Mesodermal cell (in vitro differentiated cells): ENCODE measurements at regions not wholly inside any gene's neighbourhood (a gene's known extent, or its start where the extent isn't known, plus 50 kb on each side); places are given as distances from the start of the nearest gene placed in this dataset.

Experiments
- H3K27ac ChIP-seq: 2 replicates; pipeline ENCODE4 v1.7.0; 2013; ENCODE audit warnings: mild to moderate bottlenecking, low read depth, low read length, moderate library complexity; ENCODE audit not compliant: severe bottlenecking
- H3K36me3 ChIP-seq: 2 replicates; pipeline ENCODE4 v1.7.1; 2013; ENCODE audit warnings: mild to moderate bottlenecking, low read length, moderate library complexity; ENCODE audit not compliant: control insufficient read depth, insufficient read depth
- H3K4me1 ChIP-seq: one replicate; pipeline ENCODE4 v1.7.1; 2013; ENCODE audit warnings: mild to moderate bottlenecking, low read length; ENCODE audit not compliant: insufficient read depth, control insufficient read depth, poor library complexity, severe bottlenecking
- H3K4me3 ChIP-seq: 2 replicates; pipeline ENCODE4 v1.7.0; 2013; ENCODE audit warnings: low read length, control low read depth, mild to moderate bottlenecking; ENCODE audit not compliant: insufficient read depth, poor library complexity, severe bottlenecking; ENCODE audit errors: extremely low read depth
- H3K9me3 ChIP-seq: 2 replicates; pipeline ENCODE4 v1.7.1; 2013; ENCODE audit warnings: mild to moderate bottlenecking, low read length, moderate library complexity; ENCODE audit not compliant: control insufficient read depth
- WGBS, 2 experiments: methylation state at CpG; one replicate each; pipeline ENCODE4 v1.1.5; 2013; ENCODE audit warnings: missing lambda C conversion rate in 2 of 2; ENCODE audit not compliant: insufficient coverage in 2 of 2; 5-methylcytosine and 5-hydroxymethylcytosine counted together

DNA sequence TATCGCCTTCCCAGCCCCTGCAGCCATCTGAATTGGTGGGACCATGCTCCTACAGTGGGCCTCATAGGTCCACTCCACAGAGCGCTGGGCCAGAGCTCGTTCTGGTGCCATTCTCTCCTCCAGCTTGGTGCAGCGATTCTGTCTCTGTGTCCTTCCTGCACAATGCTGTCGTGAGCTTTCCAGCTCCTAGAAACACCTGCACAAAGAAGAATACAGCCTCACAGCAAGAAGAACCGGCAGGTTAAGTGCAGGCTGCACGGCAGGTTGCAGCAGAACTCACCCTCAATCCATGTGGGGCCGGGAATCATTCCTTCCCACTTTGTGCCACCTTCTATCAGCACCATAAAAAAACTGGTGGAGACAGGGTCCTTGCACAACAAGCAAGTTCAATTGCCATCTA is 101.2 kb upstream of the ENPP6 start:
- no peaks in the 10 kb centered on the region for H3K4me1 ChIP-seq
- no peaks in the 10 kb centered on the region for H3K9me3 ChIP-seq
- H3K27ac ChIP-seq = no peak overlapping the region
- 81 to 93% methylated on average over 5 to 7 of the region's 8 CpGs for WGBS, 2 experiments
- H3K36me3 ChIP-seq = no peaks in the 10 kb centered on the region
- no peak overlapping the region for H3K4me3 ChIP-seq

DNA sequence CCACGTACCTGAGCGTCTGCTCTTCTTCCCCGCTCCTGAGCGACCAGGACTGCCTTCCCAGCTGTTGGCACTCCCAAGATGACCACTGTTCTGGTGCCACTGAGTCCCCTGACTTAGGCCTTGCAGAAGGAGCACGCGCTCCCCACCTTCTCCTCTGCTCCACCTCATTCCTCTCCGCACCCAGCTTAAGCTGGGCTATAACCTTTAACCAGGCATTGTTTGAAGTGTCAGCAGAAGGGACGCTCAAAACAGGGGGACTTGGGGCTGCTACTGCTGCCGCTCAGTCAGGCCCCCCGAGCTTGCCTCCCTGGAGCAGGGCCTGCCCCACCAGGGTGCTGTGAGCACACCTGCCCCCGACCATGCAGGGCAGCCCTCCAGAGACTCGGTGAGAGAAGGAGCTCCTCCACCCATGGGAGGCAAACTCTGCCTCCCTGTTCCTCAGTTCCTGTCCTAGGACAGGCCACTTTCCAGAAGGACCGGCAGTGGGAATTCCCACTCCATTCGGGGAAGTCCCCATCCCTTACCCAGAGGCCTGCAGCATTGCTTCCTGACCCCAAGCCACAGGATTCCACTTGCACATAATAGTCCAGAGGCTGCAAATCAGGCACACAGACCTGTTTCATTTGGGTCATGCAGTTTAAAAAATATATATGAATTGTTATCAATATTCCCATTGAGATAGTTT is 99.7 kb upstream of the ENPP6 start:
- WGBS, 2 experiments = 82 to 86% methylated on average over 9 to 12 of the region's 14 CpGs
- no peaks in the 10 kb centered on the region for H3K4me1 ChIP-seq
- no peak overlapping the region for H3K4me3 ChIP-seq
- no peak overlapping the region for H3K27ac ChIP-seq
- no peaks in the 10 kb centered on the region for H3K36me3 ChIP-seq
- H3K9me3 ChIP-seq = no peaks in the 10 kb centered on the region

DNA sequence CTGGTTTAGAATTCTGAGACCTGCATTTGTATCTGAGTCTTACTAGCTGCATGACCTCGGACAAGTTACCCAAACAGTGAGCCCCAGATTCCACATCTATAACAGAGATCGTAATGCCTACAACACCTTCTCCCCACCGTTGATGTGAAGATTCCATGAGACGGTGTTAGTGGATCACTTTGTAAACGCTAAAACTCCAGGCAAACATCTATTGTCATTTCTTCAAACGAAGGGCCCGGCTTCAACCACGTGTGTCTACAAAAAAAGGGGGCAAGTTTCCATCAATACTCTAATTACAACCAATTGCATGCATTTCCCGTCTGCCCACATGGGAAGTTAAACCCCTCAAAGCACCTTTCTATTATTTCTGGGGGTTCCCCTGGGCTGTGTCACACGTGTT is 99.1 kb upstream of the ENPP6 start:
- Histone ChIP-seq H3K4me1 (no peaks in the 10 kb centered on the region), H3K36me3 (no peaks in the 10 kb centered on the region), H3K27ac (no peak overlapping the region), H3K4me3 (no peak overlapping the region), H3K9me3 (no peaks in the 10 kb centered on the region)
- 86 to 89% methylated on average over 8 to 10 of the region's 10 CpGs for WGBS, 2 experiments

DNA sequence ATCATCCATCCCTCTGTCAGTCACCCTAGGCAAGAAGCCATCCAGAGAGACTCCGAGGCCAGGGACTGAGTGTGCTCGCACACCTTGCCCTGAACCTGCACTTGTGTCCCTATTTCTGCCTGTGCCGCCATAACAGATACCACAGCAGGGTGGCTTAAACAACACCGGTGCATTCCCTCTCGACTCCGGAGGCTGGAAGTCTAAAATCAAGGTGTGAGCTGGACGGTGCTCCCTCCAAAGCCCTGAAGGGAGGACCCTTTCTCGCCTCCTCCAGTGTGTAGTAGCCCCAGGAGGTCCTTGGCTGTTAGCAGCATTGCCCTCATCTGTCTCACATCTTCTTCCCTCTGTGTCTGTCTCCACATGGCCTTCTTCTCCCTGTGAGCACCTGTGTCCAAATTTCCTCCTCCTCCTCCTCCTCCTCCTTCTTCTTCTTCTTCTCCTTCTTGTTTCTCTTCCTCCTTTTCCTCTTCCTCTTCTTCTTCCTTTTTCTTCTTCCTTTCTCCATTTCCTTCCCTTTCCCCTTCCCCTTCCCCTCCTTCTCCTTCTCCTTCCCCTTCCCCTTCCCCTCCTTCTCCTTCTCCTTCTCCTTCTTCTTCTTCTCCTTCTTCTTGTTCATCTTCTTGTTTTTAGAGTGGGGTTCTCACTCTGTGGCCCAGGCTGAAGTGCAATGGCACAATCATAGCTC is 98.1 kb upstream of the ENPP6 start:
- H3K27ac ChIP-seq = no peak overlapping the region
- 88 to 90% methylated on average over 6 to 8 of the region's 8 CpGs for WGBS, 2 experiments
- no peaks in the 10 kb centered on the region for H3K4me1 ChIP-seq
- no peaks in the 10 kb centered on the region for H3K36me3 ChIP-seq
- H3K9me3 ChIP-seq = no peaks in the 10 kb centered on the region
- H3K4me3 ChIP-seq = no peak overlapping the region

DNA sequence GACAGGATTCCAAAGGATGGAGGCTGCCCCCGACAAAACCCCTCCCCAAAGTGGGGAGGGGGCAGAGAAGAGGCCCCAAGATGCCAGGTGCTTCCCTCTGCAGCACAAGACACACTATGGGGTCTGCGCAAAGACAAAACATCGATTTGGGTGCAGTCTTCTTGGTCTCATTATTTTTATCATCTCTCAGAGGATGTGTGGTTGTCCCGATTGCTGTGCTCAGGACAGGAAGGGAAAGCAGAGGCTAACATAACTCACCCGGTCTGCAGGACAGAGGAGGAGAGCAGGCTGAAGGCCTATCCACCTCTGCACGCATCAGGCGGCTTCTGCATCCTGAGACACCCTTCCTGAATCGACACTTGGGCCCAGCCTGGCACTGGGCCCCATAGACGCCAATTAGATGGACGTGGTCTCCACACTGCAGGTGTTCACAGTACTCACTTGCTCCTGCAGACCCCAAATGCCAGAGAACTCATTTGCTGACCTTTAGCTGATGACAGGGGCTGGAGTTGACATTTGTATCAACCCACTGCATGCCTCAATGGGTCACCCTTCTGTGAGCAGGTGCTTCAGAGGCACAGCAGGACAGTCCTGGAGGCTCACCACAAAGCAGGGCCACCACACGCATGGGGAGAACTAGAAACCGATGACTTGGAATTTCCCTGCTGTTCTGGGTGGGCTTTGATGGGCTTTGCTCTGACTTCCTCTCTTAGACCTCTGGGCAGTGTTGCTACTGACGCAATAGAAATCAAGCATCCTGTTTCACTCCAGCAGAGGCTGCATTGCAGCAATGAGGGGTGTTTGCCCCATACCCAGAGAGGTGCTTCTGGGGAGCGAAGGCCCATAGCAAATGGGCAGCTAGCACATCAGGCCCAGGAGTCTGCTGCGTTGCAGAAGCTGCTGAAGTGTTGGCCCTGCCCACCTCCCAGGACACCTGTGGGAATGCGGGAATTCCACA is 96.3 kb upstream of the ENPP6 start:
- Histone ChIP-seq H3K4me1 (no peaks in the 10 kb centered on the region), H3K36me3 (no peaks in the 10 kb centered on the region), H3K4me3 (no peak overlapping the region), H3K27ac (no peak overlapping the region), H3K9me3 (no peaks in the 10 kb centered on the region)
- 87 to 88% methylated on average over 13 of the region's 16 CpGs for whole genome bisulfite sequencing, 2 experiments

DNA sequence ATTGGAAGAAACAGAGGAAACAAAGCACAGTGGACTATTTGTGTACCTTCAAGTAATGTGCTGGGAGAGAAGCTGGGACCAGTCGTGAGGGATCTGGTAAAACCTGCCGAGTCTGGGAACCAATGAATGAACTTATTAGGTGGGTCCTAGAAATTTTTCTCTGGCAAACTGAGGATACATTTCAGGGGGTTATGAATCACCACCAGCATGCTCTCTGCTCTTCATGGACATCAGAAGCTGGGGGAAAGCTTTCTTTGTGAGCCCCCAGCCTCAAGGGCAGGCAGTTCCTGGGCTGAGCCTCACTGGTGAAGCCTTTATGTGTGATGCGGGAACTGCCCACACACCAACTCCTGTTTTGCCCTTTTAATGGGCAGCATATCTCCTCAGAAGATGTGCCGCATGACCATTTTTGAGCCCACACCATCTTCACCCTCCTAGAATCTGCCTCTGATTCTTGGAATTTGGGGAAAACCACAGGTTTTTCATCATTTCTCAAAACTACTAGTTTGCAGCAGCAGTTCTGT is 95.4 kb upstream of the ENPP6 start:
- Histone ChIP-seq H3K36me3 (no peaks in the 10 kb centered on the region), H3K27ac (no peak overlapping the region), H3K4me1 (no peaks in the 10 kb centered on the region), H3K4me3 (no peak overlapping the region), H3K9me3 (no peaks in the 10 kb centered on the region)
- 96 to 100% methylated on average over 4 of the region's 4 CpGs for WGBS, 2 experiments

DNA sequence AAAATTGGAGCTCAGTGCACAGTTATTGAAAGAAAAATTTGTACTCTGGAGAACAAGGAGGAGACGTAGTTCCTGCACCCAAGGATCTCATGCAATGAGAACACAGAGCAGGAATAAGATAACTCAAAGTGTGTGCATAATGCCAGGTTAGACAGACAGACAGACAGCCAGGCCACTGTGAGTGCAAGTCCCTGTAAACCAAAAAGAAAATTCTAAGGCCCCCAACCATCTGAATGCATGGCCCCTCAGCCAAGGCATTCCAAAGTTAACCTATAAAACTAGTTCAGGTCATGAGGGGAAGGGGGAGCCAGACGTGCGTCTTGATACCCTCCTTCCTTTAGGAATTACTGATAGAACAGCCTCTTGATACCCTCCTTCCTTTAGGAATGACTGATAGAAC is 94.5 kb upstream of the ENPP6 start:
- Histone ChIP-seq H3K4me3 (no peak overlapping the region), H3K4me1 (no peaks in the 10 kb centered on the region), H3K27ac (no peak overlapping the region), H3K36me3 (no peaks in the 10 kb centered on the region), H3K9me3 (no peaks in the 10 kb centered on the region)
- WGBS, 2 experiments = 80 to 100% methylated on average over 1 of the region's 3 CpGs

DNA sequence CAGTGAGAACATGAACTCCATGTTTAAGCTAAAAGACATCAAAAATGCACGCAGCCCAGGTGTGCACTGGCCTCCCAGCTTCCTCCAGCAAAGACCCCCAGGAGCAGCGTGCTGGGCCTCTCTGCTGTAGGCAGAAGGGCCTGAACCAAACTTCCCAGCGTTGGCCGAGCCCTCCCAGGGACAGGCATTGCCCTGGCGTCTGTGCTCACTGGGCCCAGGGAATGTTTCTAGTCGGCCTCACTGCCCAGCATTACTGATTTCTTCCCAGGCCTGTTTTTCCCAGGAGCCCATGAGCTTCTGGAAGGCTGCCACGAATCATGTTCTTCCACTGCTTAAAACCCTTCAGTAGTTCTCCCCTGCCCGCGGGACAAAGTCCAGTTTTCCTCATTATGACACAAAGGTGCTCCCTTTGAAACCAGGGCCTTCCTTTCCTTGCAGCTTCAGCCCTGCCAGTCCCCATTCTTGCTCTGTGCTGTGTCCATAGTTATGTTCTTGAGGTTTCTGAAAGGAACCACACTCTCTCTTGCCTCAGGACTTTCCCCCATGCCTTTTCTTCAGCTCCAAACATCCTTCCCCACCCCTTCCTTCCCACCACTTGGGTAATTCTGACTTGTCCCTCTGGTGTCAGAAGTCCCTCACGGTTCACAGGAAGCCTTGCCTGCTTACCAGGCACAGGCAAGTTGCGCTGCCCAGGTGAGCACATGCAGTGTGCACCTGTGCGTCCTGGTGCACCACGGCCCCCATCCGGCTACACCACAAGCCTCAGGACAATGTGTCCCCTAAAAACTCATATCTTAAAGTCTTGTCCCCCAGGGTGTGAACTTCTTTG is 93.4 kb upstream of the ENPP6 start:
- Histone ChIP-seq H3K4me1 (no peaks in the 10 kb centered on the region), H3K9me3 (no peaks in the 10 kb centered on the region), H3K27ac (no peak overlapping the region), H3K4me3 (no peak overlapping the region), H3K36me3 (no peaks in the 10 kb centered on the region)
- WGBS, 2 experiments = 94% methylated on average over 9 to 14 of the region's 14 CpGs

DNA sequence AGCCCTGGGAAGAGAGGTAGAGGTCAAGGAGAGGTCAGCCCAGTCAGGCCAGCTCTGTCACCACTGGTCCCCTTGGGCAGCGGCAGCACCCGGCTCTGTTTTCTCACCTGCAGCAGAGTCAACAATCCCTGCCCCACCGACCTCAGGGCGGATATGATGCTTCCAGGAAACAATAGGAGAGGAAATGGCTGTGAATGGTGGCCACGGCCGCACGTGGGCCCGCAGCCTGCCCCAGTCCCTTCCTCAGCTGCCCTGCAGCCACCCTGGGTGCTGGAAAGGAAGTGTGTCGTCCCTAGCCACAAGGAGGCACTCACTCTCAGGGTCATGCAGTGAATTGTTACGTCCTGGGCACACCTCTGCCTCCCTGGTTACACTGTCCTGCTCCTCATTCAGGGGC is 92.5 kb upstream of the ENPP6 start:
- H3K9me3 ChIP-seq = no peaks in the 10 kb centered on the region
- no peaks in the 10 kb centered on the region for H3K36me3 ChIP-seq
- 79 to 87% methylated on average over 9 to 10 of the region's 10 CpGs for WGBS, 2 experiments
- H3K4me3 ChIP-seq = no peak overlapping the region
- no peaks in the 10 kb centered on the region for H3K4me1 ChIP-seq
- no peak overlapping the region for H3K27ac ChIP-seq
